Stimulated activated CD4-positive, alpha-beta T cell treated with anti-CD3 and anti-CD28 coated beads, Interleukin-1b, Interleukin-23, amount 100 ng/mL, for 48 hours (primary cell): ENCODE measurements at regions not wholly inside any gene's neighbourhood (a gene's known extent, or its start where the extent isn't known, plus 50 kb on each side); places are given as distances from the start of the nearest gene placed in this dataset.
"Not testable (repeated sequence)": the region's sequence is repeated elsewhere in the genome, so short reads cannot be mapped to it uniquely, and the experiment has no call there.

Source experiments
- DNase-seq: peaks from one replicate; pipeline ENCODE4 v3.0.0-alpha.2; 2020

- no peak for DNase-seq
These were observed 334.0 kb upstream of the NDST3 start for GRCh38 chr4:117700111-117700892.

GRCh38 chr4:117702353-117702752 is 331.9 kb upstream of the NDST3 start:
- DNase-seq: no peak

GRCh38 chr4:117704721-117705120 is 329.6 kb upstream of the NDST3 start:
- DNase-seq: no peak

GRCh38 chr4:117740736-117741135 is 293.6 kb upstream of the NDST3 start:
- DNase-seq: no peak

GRCh38 chr4:117745379-117745778 is 288.9 kb upstream of the NDST3 start:
- DNase-seq: not testable (repeated sequence)

GRCh38 chr4:117755438-117755837 is 278.8 kb upstream of the NDST3 start:
- DNase-seq: no peak

- no peak for DNase-seq
These were observed 265.7 kb upstream of the NDST3 start for GRCh38 chr4:117768610-117769009.

GRCh38 chr4:117770269-117771102 is 263.8 kb upstream of the NDST3 start:
- DNase-seq: no peak

GRCh38 chr4:117771647-117772337 is 262.5 kb upstream of the NDST3 start:
- no peak for DNase-seq

GRCh38 chr4:117773064-117773936 is 261.0 kb upstream of the NDST3 start:
- no peak for DNase-seq

- DNase-seq: no peak
These were observed 256.6 kb upstream of the NDST3 start for GRCh38 chr4:117777721-117778120.

GRCh38 chr4:117783716-117784115 is 250.6 kb upstream of the NDST3 start:
- no peak for DNase-seq

GRCh38 chr4:117784266-117784665 is 250.0 kb upstream of the NDST3 start:
- DNase-seq: no peak

- DNase-seq: no peak
These were observed 247.7 kb upstream of the NDST3 start for GRCh38 chr4:117786566-117786965.

GRCh38 chr4:117793845-117794480 is 240.3 kb upstream of the NDST3 start:
- DNase-seq: no peak

- no peak for DNase-seq
These were observed 237.6 kb upstream of the NDST3 start for GRCh38 chr4:117796677-117797076.

GRCh38 chr4:117800636-117801035 is 233.7 kb upstream of the NDST3 start:
- DNase-seq: no peak

GRCh38 chr4:117801756-117802155 is 232.5 kb upstream of the NDST3 start:
- DNase-seq: no peak

GRCh38 chr4:117811731-117812130 is 222.6 kb upstream of the NDST3 start:
- no peak for DNase-seq

- DNase-seq: no peak
These were observed 219.7 kb upstream of the NDST3 start for GRCh38 chr4:117814277-117815246.

GRCh38 chr4:117817301-117817700 is 217.0 kb upstream of the NDST3 start:
- no peak for DNase-seq
